Heart left ventricle (tissue), 16 donors: ENCODE measurements at regions not wholly inside any gene's neighbourhood (a gene's known extent, or its start where the extent isn't known, plus 50 kb on each side); places are given as distances from the start of the nearest gene placed in this dataset.

Experiments used
- ATAC-seq, 4 donors: fragments of 200-7000 bp; cut with Tn5 transposase; one replicate each; pipeline ENCODE4 v1.9.1; 2020 to 2022; ENCODE audit warnings: moderate library complexity in 4 of 4, mild to moderate bottlenecking in 3 of 4, moderate number of reproducible peaks in 1 of 4
- DNase-seq, 5 donors: peaks; one replicate each; pipeline ENCODE4 v3.0.0-alpha.2; 2020
- H3K27ac ChIP-seq, 12 donors: fragments of 200-600 bp; sonication (generic) in 4 of 12; one replicate each; pipeline versions ENCODE4 v1.5.0 to v1.8.0; 2016 to 2022; ENCODE audit warnings: mild to moderate bottlenecking in 2 of 12
- H3K27me3 ChIP-seq, 9 donors: fragments of 200-600 bp; sonication (generic) in 2 of 9; one replicate each; pipeline versions ENCODE4 v1.5.1 to v1.8.0; 2016 to 2022; ENCODE audit warnings: mild to moderate bottlenecking in 3 of 9
- H3K36me3 ChIP-seq, 9 donors: fragments of 200-600 bp; sonication (generic) in 2 of 9; one replicate each; pipeline versions ENCODE4 v1.5.0 to v1.8.0; 2018 to 2022; ENCODE audit warnings: mild to moderate bottlenecking in 2 of 9
- H3K4me1 ChIP-seq, 12 donors: fragments of 200-600 bp; sonication (generic) in 4 of 12; one replicate each; pipeline versions ENCODE4 v1.5.0 to v1.8.0; 2016 to 2022; ENCODE audit warnings: mild to moderate bottlenecking in 3 of 12
- H3K4me3 ChIP-seq, 12 donors: fragments of 200-600 bp; sonication (generic) in 4 of 12; one replicate each; pipeline versions ENCODE4 v1.5.0 to v1.8.0; 2017 to 2022; ENCODE audit warnings: mild to moderate bottlenecking in 9 of 12, moderate library complexity in 4 of 12
- H3K9me3 ChIP-seq, 12 donors: fragments of 200-600 bp; sonication (generic) in 4 of 12; one replicate each; pipeline versions ENCODE4 v1.5.0 to v1.8.0; 2016 to 2022; ENCODE audit warnings: mild to moderate bottlenecking in 1 of 12
- CTCF ChIP-seq, 12 donors: fragments of 200-600 bp; sonication (generic) in 4 of 12; IDR thresholded peaks; one replicate each; pipeline versions ENCODE4 v1.5.0 to v1.8.0; 2018 to 2022; ENCODE audit warnings: antibody characterized with exemption in 12 of 12, mild to moderate bottlenecking in 5 of 12
- POLR2A ChIP-seq, 2 donors: fragments of 450-650 bp; IDR thresholded peaks; one replicate each; pipeline ENCODE4 v1.6.1; 2017; ENCODE audit warnings: antibody characterized with exemption in 2 of 2, mild to moderate bottlenecking in 2 of 2, moderate library complexity in 2 of 2
- WGBS, 4 donors: extraction: QIAGEN DNeasy Blood & Tissue Kit in 2 of 4; methylation state at CpG; one replicate each; pipeline versions ENCODE4 v1.1.5 to v1.1.7; 2013 to 2018; 5-methylcytosine and 5-hydroxymethylcytosine counted together
- intact Hi-C, 10 donors: fragments of 100-400 bp; cut with DNase I; formaldehyde crosslinking; loops; one replicate each; pipeline versions ENCODE4 v1.11.1 to v1.14.2; 2022
- donor health status: ischemic (EF 13 %, LVEDD 7.1; RV severe dilation, severe dysfunction).
- donor health status: healthy with polysubstance abuse.
- donor health status: DM: no; HTN: yes; CAD: no.
- donor health status: DM: no; HTN: no; CAD: no.
- donor health status: ischemic (EF 25% LVEDD 6.9; RV normal size, moderate dysfunction).
- donor health status: ischemic (EF 25% LVEDD 5.7; RV mildly dilated, moderate dysfunction).
- donor health status: healthy.
- donor health status: DM: yes; HTN: yes; CAD: no.
- donor health status: ischemic (EF 35%, LVEDD 5.7; RV mildly dilated, moderate dysfunction).
- donor health status: nonischemic (EF 11% LVEDD 7.7; RV severe dilation, severe dysfunction).
- donor health status: DM: yes; HTN: yes; CAD: no.
- donor health status: PGD.
- donor health status: ischemic (EF 29% LVEDD 5.4; RV normal size, mild dysfunction).
- donor health status: nonischemic (EF 23%, LVEDD 6.1; RV moderate dilation, normal function).

- DNase-seq (no peak), ATAC-seq (peak in 2 of 4 donors; percentile 23 to 53)
- Histone ChIP-seq H3K4me1 (peaks cover 0 to 17% (median 5%) of the 10 kb centered on the region in 12 donors), H3K4me3 (no peak overlapping the region), H3K27me3 (no peaks in the 10 kb centered on the region), H3K9me3 (no peaks in the 10 kb centered on the region), H3K36me3 (no peaks in the 10 kb centered on the region), H3K27ac (no peak overlapping the region)
- TF ChIP-seq CTCF (IDR thresholded peaks at IDR 0.05) (no peak), POLR2A (IDR thresholded peaks at IDR 0.05) (no peak)
- 91 to 97% (median 93%) methylated on average over 1 of the region's 1 CpG for whole genome bisulfite sequencing, 4 donors
- intact Hi-C loops = no loop called here
These were observed 229.2 kb upstream of the ZPLD1 start for GRCh38 chr3:102205647-102206046.

GRCh38 chr3:102206511-102207031, 228.2 kb upstream of the ZPLD1 start:
- H3K27ac ChIP-seq = peak overlapping the region in 5 of 12 donors; percentile 5 to 48 (median 13)
- H3K4me1 ChIP-seq = peaks cover 0 to 17% (median 5%) of the 10 kb centered on the region in 12 donors
- ATAC-seq (peak; percentile 94 to 98 (median 97)), DNase-seq (peak in 4 of 5 donors; percentile 55 to 86 (median 74))
- WGBS, 4 donors = 19 to 41% (median 33%) methylated on average over 4 of the region's 4 CpGs
- H3K9me3 ChIP-seq = no peaks in the 10 kb centered on the region
- no peaks in the 10 kb centered on the region for H3K27me3 ChIP-seq
- TF ChIP-seq POLR2A (IDR thresholded peaks at IDR 0.05) (no peak), CTCF (IDR thresholded peaks at IDR 0.05) (no peak)
- intact Hi-C loops = no loop called here
- no peaks in the 10 kb centered on the region for H3K36me3 ChIP-seq
- H3K4me3 ChIP-seq = no peak overlapping the region

- peaks cover 0 to 17% (median 5%) of the 10 kb centered on the region in 12 donors for H3K4me1 ChIP-seq
- TF ChIP-seq POLR2A (IDR thresholded peaks at IDR 0.05) = no peak
- TF ChIP-seq CTCF (IDR thresholded peaks at IDR 0.05) = no peak
- ATAC-seq (no peak), DNase-seq (no peak)
- no peaks in the 10 kb centered on the region for H3K27me3 ChIP-seq
- H3K4me3 ChIP-seq = no peak overlapping the region
- H3K27ac ChIP-seq = peak overlapping the region in 1 of 12 donors; percentile 48
- 84 to 89% (median 86%) methylated on average over 3 of the region's 3 CpGs for WGBS, 4 donors
- H3K9me3 ChIP-seq = no peaks in the 10 kb centered on the region
- H3K36me3 ChIP-seq = no peaks in the 10 kb centered on the region
- intact Hi-C loops = no loop called here
These were observed 227.7 kb upstream of the ZPLD1 start for GRCh38 chr3:102207151-102207571.

- no peaks in the 10 kb centered on the region for H3K27me3 ChIP-seq
These were observed 219.6 kb upstream of the ZPLD1 start for GRCh38 chr3:102215166-102215565.

More at GRCh38 chr3:102215166-102215565, 219.6 kb upstream of the ZPLD1 start:
- WGBS, 4 donors = 92 to 99% (median 96%) methylated on average over 2 of the region's 2 CpGs
- peaks cover 0 to 17% (median 0%) of the 10 kb centered on the region in 12 donors for H3K9me3 ChIP-seq
- intact Hi-C loops = no loop called here
- TF ChIP-seq CTCF (IDR thresholded peaks at IDR 0.05) (no peak), POLR2A (IDR thresholded peaks at IDR 0.05) (no peak)
- DNase-seq (no peak), ATAC-seq (no peak)
- H3K36me3 ChIP-seq = no peaks in the 10 kb centered on the region
- no peak overlapping the region for H3K27ac ChIP-seq
- no peak overlapping the region for H3K4me3 ChIP-seq
- H3K4me1 ChIP-seq = no peaks in the 10 kb centered on the region
